ENCODE measurements at regions not wholly inside any gene's neighbourhood (a gene's known extent, or its start where the extent isn't known, plus 50 kb on each side); places are given as distances from the start of the nearest gene placed in this dataset.

DNA sequence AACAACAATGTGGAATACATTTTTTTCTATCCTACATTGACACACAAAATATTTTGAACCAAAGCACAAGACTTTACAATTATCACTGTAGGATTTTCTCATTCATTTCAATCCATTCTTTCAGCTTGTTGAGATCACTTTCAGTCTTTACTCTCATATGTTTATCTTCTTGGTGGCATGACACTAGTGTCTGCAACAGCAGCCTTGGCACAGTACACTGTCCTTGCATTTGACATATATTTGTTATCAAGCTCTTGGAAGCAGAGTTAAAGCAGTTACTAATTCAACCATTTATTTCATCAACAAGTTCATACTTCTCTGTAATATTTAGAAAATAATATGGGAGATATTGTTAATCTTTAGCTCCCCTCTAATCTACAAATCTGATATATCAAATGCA lies 922.4 kb upstream of the ADGRL2 start:
- TF ChIP-seq, protein P1, sequence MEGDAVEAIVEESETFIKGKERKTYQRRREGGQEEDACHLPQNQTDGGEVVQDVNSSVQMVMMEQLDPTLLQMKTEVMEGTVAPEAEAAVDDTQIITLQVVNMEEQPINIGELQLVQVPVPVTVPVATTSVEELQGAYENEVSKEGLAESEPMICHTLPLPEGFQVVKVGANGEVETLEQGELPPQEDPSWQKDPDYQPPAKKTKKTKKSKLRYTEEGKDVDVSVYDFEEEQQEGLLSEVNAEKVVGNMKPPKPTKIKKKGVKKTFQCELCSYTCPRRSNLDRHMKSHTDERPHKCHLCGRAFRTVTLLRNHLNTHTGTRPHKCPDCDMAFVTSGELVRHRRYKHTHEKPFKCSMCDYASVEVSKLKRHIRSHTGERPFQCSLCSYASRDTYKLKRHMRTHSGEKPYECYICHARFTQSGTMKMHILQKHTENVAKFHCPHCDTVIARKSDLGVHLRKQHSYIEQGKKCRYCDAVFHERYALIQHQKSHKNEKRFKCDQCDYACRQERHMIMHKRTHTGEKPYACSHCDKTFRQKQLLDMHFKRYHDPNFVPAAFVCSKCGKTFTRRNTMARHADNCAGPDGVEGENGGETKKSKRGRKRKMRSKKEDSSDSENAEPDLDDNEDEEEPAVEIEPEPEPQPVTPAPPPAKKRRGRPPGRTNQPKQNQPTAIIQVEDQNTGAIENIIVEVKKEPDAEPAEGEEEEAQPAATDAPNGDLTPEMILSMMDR (IDR thresholded peaks at IDR 0.05), result no peak
- TF ChIP-seq POLR2A (IDR thresholded peaks at IDR 0.05), result no peak
